Pancreas (tissue), 10 donors: ENCODE measurements at regions not wholly inside any gene's neighbourhood (a gene's known extent, or its start where the extent isn't known, plus 50 kb on each side); places are given as distances from the start of the nearest gene placed in this dataset.

Source experiments
- ATAC-seq, 4 donors: fragments of 200-7000 bp; cut with Tn5 transposase; one replicate each; pipeline versions ENCODE4 v1.8.0 to v1.9.1; 2020; ENCODE audit warnings: mild to moderate bottlenecking in 4 of 4, moderate library complexity in 4 of 4
- DNase-seq, 6 donors: peaks; one replicate each; pipeline ENCODE4 v3.0.0-alpha.2; 2020
- FAIRE-seq: peaks from 2 replicates; lab custom pipeline; 2012; peaks lifted over from hg19 to GRCh38; lab: Jason Lieb, UNC
- H3K27ac ChIP-seq, 4 donors: fragments of 200-600 bp; sonication (generic); 1 replicate in 3 of 4; 2 replicates in 1 of 4; pipeline versions ENCODE4 v1.5.0 to v1.8.0; 2020
- H3K27me3 ChIP-seq, 4 donors: fragments of 200-600 bp; one replicate each; pipeline ENCODE4 v1.8.0; 2021
- H3K36me3 ChIP-seq, 3 donors: fragments of 200-600 bp; sonication (generic) in 1 of 3; one replicate each; pipeline versions ENCODE4 v1.5.0 to v1.8.0; 2020 to 2021
- H3K4me1 ChIP-seq, 3 donors: fragments of 200-600 bp; one replicate each; pipeline ENCODE4 v1.8.0; 2021
- H3K4me3 ChIP-seq, 4 donors: fragments of 200-600 bp; sonication (generic) in 2 of 4; one replicate each; pipeline versions ENCODE4 v1.5.0 to v1.8.0; 2020 to 2021
- H3K9me3 ChIP-seq, 4 donors: fragments of 200-600 bp; one replicate each; pipeline ENCODE4 v1.8.0; 2021
- CTCF ChIP-seq, 4 donors: fragments of 200-600 bp; sonication (generic) in 3 of 4; IDR thresholded peaks; one replicate each; pipeline versions ENCODE4 v1.5.0 to v1.8.0; 2021; ENCODE audit warnings: antibody characterized with exemption in 4 of 4
- WGBS, 2 donors: extraction: QIAGEN DNeasy Blood & Tissue Kit; methylation state at CpG; one replicate each; pipeline ENCODE4 v1.1.7; 2013; 5-methylcytosine and 5-hydroxymethylcytosine counted together
- intact Hi-C, 3 donors: fragments of 100-400 bp; cut with DNase I; formaldehyde crosslinking; loops; one replicate each; pipeline versions ENCODE4 v1.11.1 to v1.14.2; 2022
- donor health status: healthy with polysubstance abuse.
- donor health status: DM: no; HTN: no; CAD: no; lungs with moderate emphysema.
- donor health status: DM: no; HTN: no; CAD: no.
- donor health status: control.
- donor health status: control.
- donor health status: Bipolar disorder and iron deficiency.
- donor health status: DM: yes; HTN: yes; CAD: no.
- donor health status: DM: no; HTN: no; CAD: no.
- donor health status: DM: no; HTN: no; CAD: no.
- donor health status: DM: yes; HTN: yes; CAD: no.

- no peak for FAIRE-seq
- TF ChIP-seq CTCF (IDR thresholded peaks at IDR 0.05): no peak
These were observed 242.8 kb upstream of the RGS17 start for GRCh38 chr6:153373869-153374268.

GRCh38 chr6:153368131-153368530, 237.0 kb upstream of the RGS17 start:
- ATAC-seq (no peak), FAIRE-seq (no peak)

More at GRCh38 chr6:153373869-153374268, 242.8 kb upstream of the RGS17 start:
- Histone ChIP-seq H3K27ac (no peak overlapping the region), H3K36me3 (no peaks in the 10 kb centered on the region), H3K4me3 (no peak overlapping the region), H3K9me3 (no peaks in the 10 kb centered on the region), H3K27me3 (no peaks in the 10 kb centered on the region), H3K4me1 (no peaks in the 10 kb centered on the region)
- WGBS, 2 donors: 21 to 57% methylated on average over 1 of the region's 1 CpG
- ATAC-seq (no peak), DNase-seq (no peak)
- intact Hi-C loops: no loop called here

GRCh38 chr6:153367021-153367420, 235.9 kb upstream of the RGS17 start:
- FAIRE-seq (no peak), DNase-seq (no peak)
- intact Hi-C loops: no loop called here

More at GRCh38 chr6:153368131-153368530, 237.0 kb upstream of the RGS17 start:
- no peak for TF ChIP-seq CTCF (IDR thresholded peaks at IDR 0.05)
- no peak for DNase-seq
- H3K27ac ChIP-seq: no peak overlapping the region
- H3K9me3 ChIP-seq: no peaks in the 10 kb centered on the region
- H3K36me3 ChIP-seq: no peaks in the 10 kb centered on the region
- WGBS, 2 donors: 70 to 89% methylated on average over 5 of the region's 5 CpGs
- no peaks in the 10 kb centered on the region for H3K27me3 ChIP-seq
- intact Hi-C loops: no loop called here
- no peaks in the 10 kb centered on the region for H3K4me1 ChIP-seq
- H3K4me3 ChIP-seq: no peak overlapping the region

GRCh38 chr6:153357391-153357790, 226.3 kb upstream of the RGS17 start:
- ATAC-seq (no peak), FAIRE-seq (no peak), DNase-seq (no peak)
- Histone ChIP-seq H3K27me3 (no peaks in the 10 kb centered on the region), H3K9me3 (no peaks in the 10 kb centered on the region), H3K36me3 (no peaks in the 10 kb centered on the region), H3K4me3 (no peak overlapping the region), H3K4me1 (no peaks in the 10 kb centered on the region), H3K27ac (no peak overlapping the region)
- WGBS, 2 donors: 67 to 78% methylated on average over 6 of the region's 6 CpGs
- intact Hi-C loops: no loop called here
- no peak for TF ChIP-seq CTCF (IDR thresholded peaks at IDR 0.05)

More at GRCh38 chr6:153367021-153367420, 235.9 kb upstream of the RGS17 start:
- H3K27me3 ChIP-seq: no peaks in the 10 kb centered on the region
- WGBS, 2 donors: 57 to 71% methylated on average over 6 of the region's 6 CpGs
- no peaks in the 10 kb centered on the region for H3K9me3 ChIP-seq
- ATAC-seq: no peak
- no peaks in the 10 kb centered on the region for H3K36me3 ChIP-seq
- no peak overlapping the region for H3K4me3 ChIP-seq
- H3K27ac ChIP-seq: no peak overlapping the region
- no peaks in the 10 kb centered on the region for H3K4me1 ChIP-seq
- TF ChIP-seq CTCF (IDR thresholded peaks at IDR 0.05): no peak

GRCh38 chr6:153340568-153340967, 209.5 kb upstream of the RGS17 start:
- no peak for TF ChIP-seq CTCF (IDR thresholded peaks at IDR 0.05)
- FAIRE-seq (no peak), DNase-seq (no peak), ATAC-seq (no peak)
- WGBS, 2 donors: 65 to 74% methylated on average over 2 of the region's 2 CpGs
- H3K4me1 ChIP-seq: no peaks in the 10 kb centered on the region
- intact Hi-C loops: no loop called here
- no peaks in the 10 kb centered on the region for H3K36me3 ChIP-seq
- no peaks in the 10 kb centered on the region for H3K27me3 ChIP-seq
- H3K9me3 ChIP-seq: no peaks in the 10 kb centered on the region
- no peak overlapping the region for H3K27ac ChIP-seq
- H3K4me3 ChIP-seq: no peak overlapping the region
